ENCODE measurements at regions not wholly inside any gene's neighbourhood (a gene's known extent, or its start where the extent isn't known, plus 50 kb on each side); places are given as distances from the start of the nearest gene placed in this dataset.

DNA sequence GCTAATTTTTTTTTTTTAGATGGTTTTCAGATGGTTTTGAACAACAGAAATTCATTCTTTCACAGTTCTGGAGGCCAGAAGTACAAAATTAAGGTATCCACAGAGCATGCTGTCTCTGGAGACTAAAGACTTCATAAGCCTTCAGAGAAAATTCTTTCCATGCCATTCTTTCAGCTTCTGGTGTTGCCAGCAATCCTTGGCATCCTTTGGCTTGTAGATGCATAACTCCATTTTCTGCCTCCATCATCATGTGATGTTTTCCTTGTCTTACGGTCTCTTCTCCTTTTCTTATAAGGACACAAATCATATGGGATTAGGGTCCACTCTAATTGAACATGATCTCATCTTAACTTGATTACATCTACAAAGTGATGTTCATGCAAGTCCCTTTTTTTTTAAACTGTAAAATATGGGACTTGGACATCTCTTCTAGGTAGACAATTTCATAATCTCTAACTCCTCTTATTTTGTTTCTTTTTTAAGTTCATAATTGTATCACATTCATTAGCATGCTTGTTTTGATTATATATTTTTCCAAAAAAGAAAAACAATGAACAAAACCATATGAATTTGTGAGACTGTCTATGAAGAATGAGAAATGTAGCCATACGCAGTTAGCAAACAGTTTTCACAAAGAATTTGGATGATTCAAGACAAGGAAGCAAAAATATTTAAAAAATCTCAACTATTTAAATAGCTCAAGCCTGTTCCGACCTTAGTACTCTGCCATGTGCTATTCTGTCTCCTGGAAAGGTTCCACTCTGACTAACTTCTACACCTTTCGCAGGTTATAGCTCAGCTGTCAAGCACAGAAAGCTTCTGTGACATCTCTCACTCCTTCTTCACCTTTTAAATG lies 53.1 kb upstream of the GIMD1 start:
- CTCF ChIA-PET, result no interaction called here
- Histone ChIP-seq H3K4me1 (ENCODE audit: control insufficient read depth, insufficient read depth, low read length) (no peaks in the 10 kb centered on the region), H3K27ac (ENCODE audit: extremely low read depth, low read depth, low read length) (no peak overlapping the region), H3K9me3 (ENCODE audit: control insufficient read depth, insufficient read depth, low read depth, low read length) (no peaks in the 10 kb centered on the region), H3K4me3 (ENCODE audit: low read depth, low read length) (no peak overlapping the region), H3K36me3 (ENCODE audit: control insufficient read depth in 2 of 2, insufficient read depth in 1 of 2, low read length in 2 of 2) (no peaks in the 10 kb centered on the region)
- POLR2A ChIA-PET, result interaction anchor here (1.0 kb wide), 1 partner anchor 106 kb away, joined by 3 read pairs; the partner anchor contains the start of gene TBCK
- no peak for TF ChIP-seq GLIS1 (tag by site-specific recombination; IDR thresholded peaks at IDR 0.05)
- TF ChIP-seq, protein P1, sequence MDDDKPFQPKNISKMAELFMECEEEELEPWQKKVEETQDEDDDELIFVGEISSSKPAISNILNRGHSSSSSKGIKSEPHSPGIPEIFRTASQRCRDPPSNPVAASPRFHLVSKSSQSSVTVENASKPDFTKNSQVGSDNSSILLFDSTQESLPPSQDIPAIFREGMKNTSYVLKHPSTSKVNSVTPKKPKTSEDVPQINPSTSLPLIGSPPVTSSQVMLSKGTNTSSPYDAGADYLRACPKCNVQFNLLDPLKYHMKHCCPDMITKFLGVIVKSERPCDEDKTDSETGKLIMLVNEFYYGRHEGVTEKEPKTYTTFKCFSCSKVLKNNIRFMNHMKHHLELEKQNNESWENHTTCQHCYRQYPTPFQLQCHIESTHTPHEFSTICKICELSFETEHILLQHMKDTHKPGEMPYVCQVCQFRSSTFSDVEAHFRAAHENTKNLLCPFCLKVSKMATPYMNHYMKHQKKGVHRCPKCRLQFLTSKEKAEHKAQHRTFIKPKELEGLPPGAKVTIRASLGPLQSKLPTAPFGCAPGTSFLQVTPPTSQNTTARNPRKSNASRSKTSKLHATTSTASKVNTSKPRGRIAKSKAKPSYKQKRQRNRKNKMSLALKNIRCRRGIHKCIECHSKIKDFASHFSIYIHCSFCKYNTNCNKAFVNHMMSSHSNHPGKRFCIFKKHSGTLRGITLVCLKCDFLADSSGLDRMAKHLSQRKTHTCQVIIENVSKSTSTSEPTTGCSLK (tag by site-specific recombination; IDR thresholded peaks at IDR 0.05), result no peak

DNA sequence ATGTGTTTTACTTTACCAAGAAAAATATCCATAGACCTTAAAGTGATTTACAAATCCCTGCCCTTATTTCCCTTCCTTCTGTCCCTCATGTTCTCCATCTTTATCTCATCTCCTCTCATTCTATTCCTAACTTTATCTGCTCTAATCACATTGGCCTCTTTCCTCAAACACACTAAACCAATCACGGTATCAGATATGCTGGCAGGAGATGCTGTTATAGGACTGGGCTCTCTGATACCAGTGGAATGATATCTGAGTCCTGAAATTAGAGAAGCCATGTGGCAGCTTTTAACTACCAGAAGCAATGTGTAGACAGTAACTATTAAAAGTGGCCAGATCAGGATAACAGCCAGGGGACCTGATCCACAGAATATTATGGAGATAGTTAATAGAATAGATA lies 49.9 kb upstream of the GIMD1 start:
- TF ChIP-seq ZNF585B (tag by site-specific recombination; IDR thresholded peaks at IDR 0.05), result no peak
- no peak for TF ChIP-seq ZNF549 (tag by site-specific recombination; IDR thresholded peaks at IDR 0.05)
- TF ChIP-seq KLF10 (tag by site-specific recombination; IDR thresholded peaks at IDR 0.05), result no peak
- TF ChIP-seq ZNF157 (tag by site-specific recombination; IDR thresholded peaks at IDR 0.05), result no peak
- TF ChIP-seq, protein P2, sequence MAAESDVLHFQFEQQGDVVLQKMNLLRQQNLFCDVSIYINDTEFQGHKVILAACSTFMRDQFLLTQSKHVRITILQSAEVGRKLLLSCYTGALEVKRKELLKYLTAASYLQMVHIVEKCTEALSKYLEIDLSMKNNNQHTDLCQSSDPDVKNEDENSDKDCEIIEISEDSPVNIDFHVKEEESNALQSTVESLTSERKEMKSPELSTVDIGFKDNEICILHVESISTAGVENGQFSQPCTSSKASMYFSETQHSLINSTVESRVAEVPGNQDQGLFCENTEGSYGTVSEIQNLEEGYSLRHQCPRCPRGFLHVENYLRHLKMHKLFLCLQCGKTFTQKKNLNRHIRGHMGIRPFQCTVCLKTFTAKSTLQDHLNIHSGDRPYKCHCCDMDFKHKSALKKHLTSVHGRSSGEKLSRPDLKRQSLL (tag by site-specific recombination; IDR thresholded peaks at IDR 0.05), result no peak
- TF ChIP-seq ZNF664 (tag by site-specific recombination; IDR thresholded peaks at IDR 0.05), result no peak
- no peak for TF ChIP-seq ZNF658 (tag by site-specific recombination; IDR thresholded peaks at IDR 0.05)
- TF ChIP-seq ZNF76 (tag by site-specific recombination; IDR thresholded peaks at IDR 0.05; ENCODE audit: borderline replicate concordance, low read depth), result no peak
- TF ChIP-seq ZNF768 (tag by site-specific recombination; IDR thresholded peaks at IDR 0.05), result no peak
- no peak for TF ChIP-seq SCRT1 (tag by site-specific recombination; IDR thresholded peaks at IDR 0.05; ENCODE audit: borderline replicate concordance)
- no peak for TF ChIP-seq ZNF701 (tag by site-specific recombination; IDR thresholded peaks at IDR 0.05)
- TF ChIP-seq ZNF133 (tag by site-specific recombination; IDR thresholded peaks at IDR 0.05), result no peak
- TF ChIP-seq KLF16 (tag by site-specific recombination; IDR thresholded peaks at IDR 0.05), result no peak
- no peak for TF ChIP-seq ZNF48 (tag by site-specific recombination; IDR thresholded peaks at IDR 0.05)
- TF ChIP-seq, protein P3, sequence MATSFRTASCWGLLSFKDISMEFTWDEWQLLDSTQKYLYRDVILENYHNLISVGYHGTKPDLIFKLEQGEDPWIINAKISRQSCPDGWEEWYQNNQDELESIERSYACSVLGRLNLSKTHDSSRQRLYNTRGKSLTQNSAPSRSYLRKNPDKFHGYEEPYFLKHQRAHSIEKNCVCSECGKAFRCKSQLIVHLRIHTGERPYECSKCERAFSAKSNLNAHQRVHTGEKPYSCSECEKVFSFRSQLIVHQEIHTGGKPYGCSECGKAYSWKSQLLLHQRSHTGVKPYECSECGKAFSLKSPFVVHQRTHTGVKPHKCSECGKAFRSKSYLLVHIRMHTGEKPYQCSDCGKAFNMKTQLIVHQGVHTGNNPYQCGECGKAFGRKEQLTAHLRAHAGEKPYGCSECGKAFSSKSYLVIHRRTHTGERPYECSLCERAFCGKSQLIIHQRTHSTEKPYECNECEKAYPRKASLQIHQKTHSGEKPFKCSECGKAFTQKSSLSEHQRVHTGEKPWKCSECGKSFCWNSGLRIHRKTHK (tag by site-specific recombination; IDR thresholded peaks at IDR 0.05), result no peak
- TF ChIP-seq, protein P4, sequence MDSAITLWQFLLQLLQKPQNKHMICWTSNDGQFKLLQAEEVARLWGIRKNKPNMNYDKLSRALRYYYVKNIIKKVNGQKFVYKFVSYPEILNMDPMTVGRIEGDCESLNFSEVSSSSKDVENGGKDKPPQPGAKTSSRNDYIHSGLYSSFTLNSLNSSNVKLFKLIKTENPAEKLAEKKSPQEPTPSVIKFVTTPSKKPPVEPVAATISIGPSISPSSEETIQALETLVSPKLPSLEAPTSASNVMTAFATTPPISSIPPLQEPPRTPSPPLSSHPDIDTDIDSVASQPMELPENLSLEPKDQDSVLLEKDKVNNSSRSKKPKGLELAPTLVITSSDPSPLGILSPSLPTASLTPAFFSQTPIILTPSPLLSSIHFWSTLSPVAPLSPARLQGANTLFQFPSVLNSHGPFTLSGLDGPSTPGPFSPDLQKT (IDR thresholded peaks at IDR 0.05; ENCODE audit: borderline replicate concordance, low read depth, low read length), result no peak
- no peak for TF ChIP-seq ZNF2 (tag by site-specific recombination; IDR thresholded peaks at IDR 0.05)
- no peak for TF ChIP-seq SCRT2 (tag by site-specific recombination; IDR thresholded peaks at IDR 0.05)
- Histone ChIP-seq H3K4me3 (ENCODE audit: low read depth, low read length) (no peak overlapping the region), H3K9me3 (ENCODE audit: control insufficient read depth, insufficient read depth, low read depth, low read length) (no peaks in the 10 kb centered on the region)

More for the DNA sequence above, 49.9 kb upstream of the GIMD1 start:
- POLR2A ChIA-PET, result no interaction called here
- CTCF ChIA-PET, result no interaction called here
- no peaks in the 10 kb centered on the region for H3K4me1 ChIP-seq (ENCODE audit: control insufficient read depth, insufficient read depth, low read length)
- no peaks in the 10 kb centered on the region for H3K36me3 ChIP-seq (ENCODE audit: control insufficient read depth in 2 of 2, insufficient read depth in 1 of 2, low read length in 2 of 2)
- H3K27ac ChIP-seq (ENCODE audit: extremely low read depth, low read depth, low read length), result no peak overlapping the region
